ENCODE measurements at regions not wholly inside any gene's neighbourhood (a gene's known extent, or its start where the extent isn't known, plus 50 kb on each side); places are given as distances from the start of the nearest gene placed in this dataset.
"Not testable (repeated sequence)": the region's sequence is repeated elsewhere in the genome, so short reads cannot be mapped to it uniquely, and the experiment has no call there.

DNA sequence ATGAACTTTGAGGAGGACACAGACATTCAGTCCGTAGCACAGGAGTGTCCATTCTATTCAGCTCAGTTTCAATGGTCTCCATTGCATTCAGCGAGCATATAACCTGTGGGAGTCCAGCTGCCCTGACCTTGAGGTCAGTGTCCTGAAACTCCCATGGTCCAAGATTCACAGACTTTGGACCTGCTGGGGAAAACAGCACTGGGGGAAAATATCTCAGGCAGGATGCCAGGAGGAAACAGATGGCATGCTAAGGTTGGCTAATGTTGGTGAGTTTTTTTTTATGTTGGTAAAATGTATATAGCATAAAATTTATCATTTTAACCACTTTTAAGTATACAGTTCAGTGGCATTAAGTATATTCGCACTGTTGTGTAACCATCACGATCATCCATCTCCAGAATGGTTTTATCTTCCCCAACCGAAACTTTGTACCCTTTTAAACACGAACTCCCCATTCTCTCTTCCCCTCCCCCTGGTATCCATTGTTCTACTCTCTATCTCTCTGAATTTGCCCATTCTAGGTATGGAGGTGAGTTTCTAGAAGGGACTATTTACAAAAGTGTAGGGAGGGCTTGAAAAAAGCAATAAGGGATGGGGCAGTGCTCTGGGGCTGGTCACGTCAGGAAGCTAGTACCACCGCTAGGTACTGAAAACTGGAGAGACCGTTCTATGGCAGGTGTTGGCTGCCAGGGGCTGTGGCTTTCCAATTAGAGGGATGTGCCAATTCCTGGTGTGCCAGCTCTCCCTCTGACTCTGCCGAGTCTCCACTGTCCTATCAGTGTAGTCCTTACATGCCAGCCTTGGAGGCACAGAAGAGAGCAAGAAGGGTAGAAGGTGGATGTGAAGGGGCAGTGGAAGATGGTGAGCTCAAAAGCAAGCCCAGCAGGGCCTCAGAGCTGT lies 85.3 kb downstream of the FOXD2 start:
- no peak for DNase-seq (ENCODE audit: low read depth)

DNA sequence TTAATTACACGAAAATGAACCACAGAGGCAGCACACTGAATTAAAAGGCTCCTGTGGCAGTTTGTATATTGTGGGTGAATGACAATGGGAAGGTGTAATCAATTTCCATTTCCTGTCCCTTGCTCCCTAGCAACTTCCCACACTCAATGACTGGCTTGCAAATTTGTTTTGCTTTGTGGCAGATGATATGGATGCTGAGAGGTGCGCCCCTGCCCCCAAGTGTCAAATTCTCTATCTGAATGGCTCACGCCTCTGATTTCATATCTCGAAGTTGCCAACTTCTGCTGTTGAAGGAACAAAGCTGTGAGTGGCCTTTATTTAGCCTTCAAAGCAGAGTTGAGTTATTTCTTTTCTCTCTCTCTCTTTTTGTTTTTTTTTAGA lies 86.0 kb downstream of the FOXD2 start:
- no peak for DNase-seq (ENCODE audit: low read depth)

DNA sequence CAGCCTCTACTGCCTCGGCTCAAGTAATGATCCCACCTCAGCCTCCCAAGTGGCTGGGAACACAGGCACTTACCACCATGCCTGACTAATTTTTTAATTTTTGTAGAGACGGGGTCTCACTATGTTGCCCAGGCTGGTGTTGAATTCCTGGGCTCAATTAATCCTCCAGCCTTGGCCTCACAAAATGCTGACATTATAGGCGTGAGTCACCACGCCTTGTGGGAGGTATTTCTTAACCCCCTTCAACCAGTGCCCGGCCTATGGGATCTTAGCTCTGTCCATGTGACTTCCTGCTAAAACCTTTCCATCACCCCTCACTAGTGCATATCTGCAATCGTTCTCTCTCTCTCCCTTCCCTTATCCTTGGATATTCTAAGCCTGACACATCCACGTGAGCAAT lies 86.4 kb downstream of the FOXD2 start:
- DNase-seq (ENCODE audit: low read depth): no peak

DNA sequence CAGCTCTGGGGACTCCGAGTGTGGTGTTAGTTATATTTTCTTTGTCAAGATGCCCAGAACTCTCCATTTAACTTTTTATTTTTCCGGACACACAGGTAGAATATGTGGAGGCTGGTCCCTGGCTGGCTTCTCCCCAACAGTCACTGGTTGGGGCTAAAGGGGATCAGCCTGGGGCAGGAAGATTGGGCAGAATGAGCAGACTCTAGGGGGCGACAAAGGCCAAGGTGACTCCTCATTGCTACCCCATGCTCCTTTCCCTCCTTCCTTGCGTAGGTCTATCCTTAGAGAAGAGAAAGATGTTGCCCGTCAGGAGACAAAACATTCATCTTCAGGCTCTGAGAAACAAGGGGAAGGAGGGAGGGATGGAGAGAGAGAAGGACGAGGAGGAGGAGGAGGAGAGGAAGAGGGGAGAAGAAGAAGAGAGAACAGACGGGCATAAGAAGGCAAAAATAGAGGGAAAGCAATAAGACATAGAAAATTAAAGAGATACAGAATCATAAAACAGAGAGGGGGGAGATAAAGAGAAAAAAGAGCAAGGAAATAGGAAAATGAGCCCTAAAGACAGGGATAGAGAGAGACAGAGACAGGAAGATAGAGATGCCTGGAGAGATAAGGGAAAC lies 89.9 kb downstream of the FOXD2 start:
- DNase-seq (ENCODE audit: low read depth): no peak

DNA sequence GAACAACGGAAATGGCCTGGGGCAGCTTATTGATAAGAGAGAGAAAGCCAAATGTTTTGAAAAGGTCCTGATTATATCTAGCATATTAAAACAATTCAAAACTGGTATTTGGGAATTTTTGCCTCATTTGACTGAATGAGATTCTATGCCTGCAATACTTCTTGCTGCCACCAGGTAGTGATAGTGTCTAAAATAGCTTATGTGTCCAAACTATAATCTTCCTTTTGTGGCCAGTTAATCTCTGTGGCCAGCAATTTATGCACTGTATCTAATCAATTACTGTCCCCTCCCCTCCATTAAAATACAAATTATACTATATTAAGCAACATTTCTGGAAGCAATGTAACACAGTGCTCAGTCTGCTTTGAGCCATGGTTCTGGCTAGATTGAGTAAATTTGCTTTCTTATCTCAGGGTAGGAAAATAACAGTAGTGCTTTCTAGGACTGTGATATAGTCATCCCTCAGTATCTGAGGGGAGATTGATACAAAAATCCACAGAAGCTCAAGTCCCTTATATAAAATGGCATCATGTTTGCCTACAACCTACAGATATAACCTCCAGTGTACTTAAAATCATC lies 91.8 kb downstream of the FOXD2 start:
- DNase-seq (ENCODE audit: low read depth): no peak

DNA sequence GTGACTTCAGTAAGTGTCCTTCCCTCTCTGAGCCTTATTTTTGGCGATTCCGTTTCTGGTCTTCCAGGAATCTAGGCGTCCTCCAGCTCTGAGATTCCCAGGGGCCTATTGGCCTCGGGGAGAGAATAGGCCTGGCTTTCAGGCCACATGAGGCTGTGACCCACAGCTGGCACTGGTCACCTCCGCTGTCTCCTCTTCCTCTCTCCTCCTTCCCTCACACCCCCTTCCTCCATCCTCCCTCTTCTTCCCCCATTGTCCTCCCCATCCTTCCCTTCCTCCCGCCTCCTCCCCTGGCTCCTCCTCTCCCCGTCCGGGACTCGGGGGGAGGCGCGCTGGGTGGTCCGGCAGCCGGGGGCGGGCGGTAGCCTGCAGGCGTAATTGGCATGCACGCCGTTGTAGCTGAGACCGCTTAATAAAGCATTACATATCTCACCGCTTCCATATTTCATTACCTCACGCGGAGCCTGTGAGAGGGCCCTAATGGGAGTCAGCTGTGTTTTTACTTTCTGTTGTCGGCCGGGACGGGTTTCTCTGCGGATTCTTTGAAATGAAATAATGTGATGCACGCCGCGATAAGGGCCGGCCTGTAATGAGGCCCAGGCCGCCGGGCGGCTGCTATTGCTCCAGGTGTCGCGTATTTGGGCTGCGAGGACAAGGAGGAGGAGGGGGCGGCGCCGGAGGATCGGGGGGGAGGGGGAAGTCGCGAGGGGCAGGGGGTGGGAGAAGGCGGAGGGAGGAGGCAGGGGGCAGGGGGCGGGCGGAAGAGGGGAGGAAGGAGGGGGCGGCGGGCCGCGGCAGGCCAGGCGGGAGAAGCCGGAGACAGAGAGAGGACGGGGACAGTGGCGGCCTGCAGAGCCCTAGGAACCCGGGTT lies 95.3 kb downstream of the FOXD2 start:
- no peak for DNase-seq (ENCODE audit: low read depth)

DNA sequence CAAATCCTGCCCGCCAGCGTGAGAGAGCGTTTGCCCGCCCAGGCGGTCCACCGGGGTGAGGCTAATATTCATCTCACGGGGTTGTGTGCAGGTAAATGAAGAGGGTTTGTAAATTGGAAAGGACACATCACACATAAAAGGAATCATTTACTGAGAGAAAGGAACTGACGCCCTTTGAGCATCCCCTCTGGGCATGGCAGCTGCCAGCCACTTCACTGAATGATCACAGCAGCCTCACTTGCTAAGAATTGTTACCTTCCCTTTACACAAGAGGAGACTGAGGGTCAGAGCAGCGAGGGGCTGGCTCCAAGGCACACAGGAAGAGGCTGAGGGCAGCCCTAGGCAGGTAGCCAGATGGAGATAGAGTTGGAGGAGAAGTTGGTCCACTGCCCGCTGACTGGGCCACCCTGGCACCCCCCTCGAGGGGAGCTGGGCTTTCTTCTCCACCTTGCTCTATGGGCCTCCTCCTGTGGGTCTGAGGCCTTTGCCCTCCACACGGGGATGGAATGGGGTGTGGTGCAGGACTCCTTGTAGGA lies 96.0 kb downstream of the FOXD2 start:
- no peak for DNase-seq (ENCODE audit: low read depth)

DNA sequence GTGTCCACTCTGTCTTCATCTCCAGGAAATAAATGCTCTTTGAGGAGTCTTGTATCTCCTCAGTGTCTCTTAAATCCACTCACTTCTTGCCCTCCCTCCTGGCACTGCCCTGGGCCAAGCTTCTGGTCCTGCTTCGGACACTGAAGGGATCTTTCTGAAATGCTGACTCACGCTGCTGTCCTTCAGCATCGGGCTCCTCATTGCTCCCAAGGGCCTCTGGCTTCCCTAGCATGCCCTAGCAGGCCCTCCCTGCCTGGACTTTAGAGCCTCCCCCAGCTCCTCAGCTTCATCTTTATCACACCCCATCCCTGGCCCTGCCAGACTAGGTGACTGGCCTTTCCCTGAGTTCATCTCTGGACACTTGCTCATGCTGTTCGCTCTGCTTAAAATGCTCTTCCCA lies 96.6 kb downstream of the FOXD2 start:
- DNase-seq (ENCODE audit: low read depth): no peak

DNA sequence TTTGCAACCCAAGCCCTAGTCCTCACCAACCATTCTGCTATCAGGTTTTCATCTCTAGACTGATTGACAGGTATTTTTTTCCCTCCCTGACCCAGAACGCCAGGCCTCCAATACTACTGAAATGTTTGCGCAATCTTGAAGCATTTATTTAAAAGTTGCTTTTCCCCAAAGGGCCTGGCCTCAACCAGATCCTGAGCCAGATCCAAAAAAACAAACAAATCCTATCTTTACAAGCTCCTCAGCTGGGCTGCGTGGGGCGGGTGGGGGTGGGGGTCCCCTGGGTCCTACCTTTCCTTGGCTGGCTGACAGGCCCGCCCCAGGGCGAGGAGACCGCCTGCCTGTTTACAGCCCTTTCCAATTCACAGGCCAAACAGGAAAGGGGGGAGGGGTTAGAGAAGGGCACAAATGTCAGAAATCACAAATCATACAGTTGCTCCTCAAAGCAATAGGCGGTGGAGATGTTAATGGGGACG lies 98.8 kb downstream of the FOXD2 start:
- DNase-seq (ENCODE audit: low read depth): no peak

- no peak for DNase-seq (ENCODE audit: low read depth)
These were observed 99.4 kb downstream of the FOXD2 start for GRCh38 chr1:47537268-47537667.

DNA sequence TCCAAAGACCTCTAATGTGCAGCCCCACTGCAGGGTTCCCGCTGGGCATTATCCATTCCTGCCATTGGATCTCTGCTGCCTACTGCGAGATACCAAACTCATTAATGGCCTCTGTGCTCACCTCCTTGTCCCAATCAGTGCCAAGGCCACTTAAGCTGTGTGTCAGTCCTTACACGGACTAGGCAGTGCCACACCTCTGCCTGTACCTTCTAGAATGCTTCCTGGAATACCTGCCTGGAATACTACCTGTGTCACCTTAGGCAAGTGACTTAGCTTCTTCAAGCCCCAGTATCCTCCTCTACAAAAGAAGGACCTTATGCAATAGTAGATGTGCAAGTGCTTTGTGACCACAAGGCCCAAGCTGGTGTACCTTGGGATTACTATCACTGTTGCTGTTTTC lies 100.1 kb downstream of the FOXD2 start:
- DNase-seq (ENCODE audit: low read depth): no peak

GRCh38 chr1:47538530-47538929 lies 100.7 kb downstream of the FOXD2 start:
- not testable (repeated sequence) for DNase-seq (ENCODE audit: low read depth)

GRCh38 chr1:47541705-47542104 lies 103.9 kb downstream of the FOXD2 start:
- not testable (repeated sequence) for DNase-seq (ENCODE audit: low read depth)

DNA sequence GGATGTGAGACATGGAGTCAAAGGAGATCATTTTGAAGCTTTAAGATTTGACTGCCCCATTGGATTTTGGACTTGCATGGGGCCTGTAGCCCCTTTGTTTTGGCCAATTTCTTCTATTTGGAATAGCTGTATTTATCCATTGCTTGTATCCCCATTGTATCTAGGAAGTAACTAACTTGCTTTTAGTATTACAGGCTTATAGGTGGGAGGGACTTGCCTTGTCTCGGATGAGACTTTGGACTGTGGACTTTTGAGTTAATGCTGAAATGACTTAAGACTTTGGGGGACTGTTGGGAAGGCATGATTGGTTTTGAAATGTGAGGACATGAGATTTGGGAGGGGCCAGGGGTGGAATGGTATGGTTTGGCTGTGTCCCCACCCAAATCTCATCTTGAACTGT lies 105.2 kb downstream of the FOXD2 start:
- not testable (repeated sequence) for DNase-seq (ENCODE audit: low read depth)

DNA sequence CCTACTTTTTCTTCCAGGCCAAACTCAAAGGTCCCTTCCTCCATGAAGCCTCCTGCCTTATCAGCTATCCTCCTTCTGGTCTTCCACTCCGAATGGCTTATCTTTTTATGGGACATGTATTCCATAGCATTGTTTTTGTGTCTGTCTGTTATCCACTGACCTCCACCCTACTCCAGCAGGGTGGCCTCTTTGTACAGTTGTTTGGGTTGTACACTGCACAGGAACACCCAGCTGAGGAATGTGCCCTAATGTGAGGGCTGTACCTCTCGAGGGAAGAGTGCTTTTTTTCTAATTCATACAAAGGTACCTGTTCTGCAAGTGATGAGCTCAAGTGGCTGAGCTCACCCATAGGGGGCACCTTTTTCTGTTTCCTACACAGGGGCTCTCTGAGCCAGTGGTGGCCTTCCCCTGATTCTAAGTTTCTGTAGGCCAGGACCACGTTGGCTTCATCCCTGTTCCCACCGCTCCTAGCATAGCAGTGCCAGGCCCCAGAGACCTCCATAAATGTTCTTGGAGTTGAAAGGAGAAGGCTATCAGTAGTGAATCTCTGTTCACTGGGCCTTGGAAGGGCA lies 108.2 kb downstream of the FOXD2 start:
- no peak for DNase-seq (ENCODE audit: low read depth)

DNA sequence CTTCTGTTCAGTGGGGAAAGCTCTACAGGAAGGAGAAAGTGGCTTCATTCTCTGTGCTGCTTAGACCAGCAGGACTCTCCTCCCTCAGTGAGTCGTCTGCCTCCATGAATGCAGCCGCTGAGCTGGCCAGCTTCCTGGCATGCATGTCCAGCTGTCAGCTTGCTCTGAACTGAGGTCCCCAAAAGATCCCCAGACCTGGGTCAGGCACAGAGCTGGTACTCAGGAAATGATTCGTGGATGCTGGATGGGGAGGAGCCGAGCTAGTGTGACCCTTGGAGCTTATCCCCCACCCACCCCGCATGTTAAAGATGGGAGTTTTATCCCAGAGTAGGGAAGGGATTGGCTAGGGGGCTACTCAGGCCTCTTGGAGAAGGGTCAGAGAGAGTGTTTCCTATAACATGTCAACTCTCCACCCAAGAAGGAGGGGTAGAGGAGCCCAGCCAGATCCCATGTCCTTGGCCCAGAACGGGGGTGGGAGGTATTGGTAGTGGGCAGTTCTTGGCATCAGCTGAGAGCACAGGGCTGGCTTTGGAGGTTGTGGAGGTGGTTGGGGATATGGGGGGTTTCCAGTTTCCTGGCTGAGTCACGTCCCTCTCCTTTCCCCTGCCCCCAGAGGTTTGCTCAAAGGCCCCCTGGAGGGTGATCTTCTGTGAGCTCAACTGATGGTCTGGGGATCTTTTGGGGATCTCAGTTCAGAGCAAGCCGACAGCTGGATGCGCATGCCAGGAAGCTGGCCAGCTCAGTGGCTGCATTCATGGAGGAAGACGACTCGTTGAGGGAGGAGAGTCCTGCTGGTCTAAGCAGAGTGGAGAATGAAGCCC lies 110.1 kb downstream of the FOXD2 start:
- DNase-seq (ENCODE audit: low read depth): no peak

- no peak for DNase-seq (ENCODE audit: low read depth)
These were observed 110.8 kb downstream of the FOXD2 start for GRCh38 chr1:47548637-47549036.

DNA sequence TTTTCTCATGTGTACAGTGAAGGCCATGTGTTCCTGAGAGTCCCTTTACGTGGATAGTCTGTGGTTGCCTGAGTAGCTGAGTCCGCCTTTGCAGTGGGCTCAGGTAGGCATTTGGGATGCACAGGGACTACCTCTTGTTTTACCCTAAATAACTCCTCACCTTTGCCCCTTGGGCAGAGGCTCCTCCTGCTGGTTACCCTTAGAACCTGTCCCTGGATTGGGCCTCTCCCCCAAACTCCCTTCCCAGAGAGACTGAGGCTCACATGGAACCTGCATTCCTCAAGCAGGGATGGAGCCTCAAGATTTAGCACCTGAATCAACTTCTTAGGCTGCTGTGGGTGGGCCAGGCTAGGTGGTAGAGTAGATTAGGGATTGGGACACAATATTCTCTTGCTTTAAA lies 111.7 kb downstream of the FOXD2 start:
- no peak for DNase-seq (ENCODE audit: low read depth)

DNA sequence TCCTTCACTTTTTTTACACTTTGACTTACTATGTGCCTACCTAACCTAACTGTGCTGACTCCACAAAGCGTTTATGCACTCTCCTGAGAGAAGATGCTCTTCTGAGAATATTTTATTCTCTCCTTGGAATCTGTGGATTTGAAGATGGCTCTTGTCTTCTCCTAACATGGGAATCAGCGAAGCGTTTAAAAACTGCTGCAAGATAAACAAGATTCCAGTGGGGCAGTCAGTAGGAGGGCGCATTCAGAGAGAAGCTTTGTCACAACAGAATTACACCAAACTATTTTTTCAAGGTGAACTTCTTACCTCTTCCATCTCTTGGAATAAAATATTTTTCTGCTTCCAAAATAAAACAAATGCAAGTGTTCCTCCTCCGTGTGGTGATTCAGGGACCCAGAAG lies 113.1 kb downstream of the FOXD2 start:
- no peak for DNase-seq (ENCODE audit: low read depth)

DNA sequence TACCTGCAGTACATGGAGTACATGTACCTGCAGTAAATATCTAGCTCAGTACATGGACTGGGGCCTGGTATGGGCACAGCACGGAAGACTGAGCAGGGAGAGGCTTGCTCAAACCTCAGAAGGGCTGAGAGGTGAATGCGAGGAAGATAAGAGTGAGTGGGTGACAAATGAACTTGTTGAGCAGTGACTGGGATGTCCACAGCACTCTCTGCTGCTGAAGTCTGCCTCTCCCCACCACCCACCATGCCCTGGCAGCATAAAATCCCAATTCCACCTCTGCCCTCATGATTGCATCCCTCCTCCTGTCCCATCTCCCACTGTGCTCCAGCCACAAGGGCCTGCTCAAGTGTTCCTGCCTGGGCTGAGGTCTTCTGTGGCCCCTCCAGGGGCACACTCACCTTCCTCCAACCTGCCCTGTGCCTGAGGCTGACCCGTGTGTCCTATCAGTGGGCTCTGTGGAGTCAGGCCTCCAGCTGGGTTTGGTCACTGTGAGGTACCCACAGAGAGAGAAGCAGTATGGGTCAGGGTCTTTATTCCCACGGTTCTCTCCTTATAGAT lies 114.2 kb downstream of the FOXD2 start:
- no peak for DNase-seq (ENCODE audit: low read depth)

All from stimulated activated CD8-positive, alpha-beta memory T cell treated with anti-CD3 and anti-CD28 coated beads, Interleukin-15, amount 100 ng/mL, for 24 hours (primary cell).